Esophagus squamous epithelium (tissue), 5 donors: ENCODE measurements at regions not wholly inside any gene's neighbourhood (a gene's known extent, or its start where the extent isn't known, plus 50 kb on each side); places are given as distances from the start of the nearest gene placed in this dataset.

Experiments
- DNase-seq: peaks from one replicate; lab custom pipeline; 2025; lab: John Stamatoyannopoulos, UW
- H3K27ac ChIP-seq, 4 donors: fragments of 200-600 bp; sonication (generic); one replicate each; pipeline ENCODE4 v1.5.1; 2016 to 2019; ENCODE audit warnings: mild to moderate bottlenecking in 1 of 4
- H3K27me3 ChIP-seq, 4 donors: fragments of 200-600 bp; sonication (generic); 1 replicate in 3 of 4; 2 replicates in 1 of 4; pipeline versions ENCODE4 v1.5.1 to v1.6.0; 2017 to 2021; ENCODE audit warnings: antibody characterized with exemption in 1 of 4
- H3K36me3 ChIP-seq, 3 donors: fragments of 200-600 bp; sonication (generic); one replicate each; pipeline ENCODE4 v1.5.1; 2016 to 2019
- H3K4me1 ChIP-seq, 3 donors: fragments of 200-600 bp; sonication (generic); one replicate each; pipeline ENCODE4 v1.5.1; 2017 to 2019
- H3K4me3 ChIP-seq, 4 donors: fragments of 200-600 bp; sonication (generic); 1 replicate in 3 of 4; 2 replicates in 1 of 4; pipeline ENCODE4 v1.5.1; 2016 to 2019; ENCODE audit warnings: mild to moderate bottlenecking in 2 of 4, moderate library complexity in 1 of 4
- H3K9me3 ChIP-seq, 3 donors: fragments of 200-600 bp; sonication (generic); one replicate each; pipeline ENCODE4 v1.5.1; 2016 to 2019
- POLR2A ChIP-seq, 4 donors: fragments of 450-650 bp; IDR thresholded peaks; one replicate each; pipeline ENCODE4 v1.6.1; 2017; ENCODE audit warnings: antibody characterized with exemption in 4 of 4, mild to moderate bottlenecking in 4 of 4, moderate library complexity in 3 of 4
- WGBS, 2 donors: methylation state at CpG; one replicate each; pipeline ENCODE4 v1.1.5; 2018; 5-methylcytosine and 5-hydroxymethylcytosine counted together
- intact Hi-C: fragments of 100-400 bp; cut with DNase I; formaldehyde crosslinking; loops from one replicate; pipeline ENCODE4 v1.15.0; 2022
- TF ChIP-seq, protein P1 (sequence below), 6 experiments: fragments of 450-650 bp in 4 of 6; fragments of 200-600 bp in 2 of 6; sonication (generic) in 2 of 6; IDR thresholded peaks; one replicate each; pipeline ENCODE4 v1.5.1; 2016 to 2019; ENCODE audit warnings: antibody characterized with exemption in 6 of 6, mild to moderate bottlenecking in 4 of 6, moderate library complexity in 4 of 6
- donor health status: DM: yes; HTN: yes; CAD: no.

GRCh38 chr6:133583907-133584427, 304.9 kb upstream of the TCF21 start:
- 58 to 68% methylated on average over 4 of the region's 4 CpGs for WGBS, 2 donors
- Histone ChIP-seq H3K36me3 (no peaks in the 10 kb centered on the region), H3K4me3 (no peak overlapping the region), H3K9me3 (no peaks in the 10 kb centered on the region), H3K27ac (no peak overlapping the region), H3K4me1 (no peaks in the 10 kb centered on the region), H3K27me3 (no peaks in the 10 kb centered on the region)
- TF ChIP-seq, protein P1, sequence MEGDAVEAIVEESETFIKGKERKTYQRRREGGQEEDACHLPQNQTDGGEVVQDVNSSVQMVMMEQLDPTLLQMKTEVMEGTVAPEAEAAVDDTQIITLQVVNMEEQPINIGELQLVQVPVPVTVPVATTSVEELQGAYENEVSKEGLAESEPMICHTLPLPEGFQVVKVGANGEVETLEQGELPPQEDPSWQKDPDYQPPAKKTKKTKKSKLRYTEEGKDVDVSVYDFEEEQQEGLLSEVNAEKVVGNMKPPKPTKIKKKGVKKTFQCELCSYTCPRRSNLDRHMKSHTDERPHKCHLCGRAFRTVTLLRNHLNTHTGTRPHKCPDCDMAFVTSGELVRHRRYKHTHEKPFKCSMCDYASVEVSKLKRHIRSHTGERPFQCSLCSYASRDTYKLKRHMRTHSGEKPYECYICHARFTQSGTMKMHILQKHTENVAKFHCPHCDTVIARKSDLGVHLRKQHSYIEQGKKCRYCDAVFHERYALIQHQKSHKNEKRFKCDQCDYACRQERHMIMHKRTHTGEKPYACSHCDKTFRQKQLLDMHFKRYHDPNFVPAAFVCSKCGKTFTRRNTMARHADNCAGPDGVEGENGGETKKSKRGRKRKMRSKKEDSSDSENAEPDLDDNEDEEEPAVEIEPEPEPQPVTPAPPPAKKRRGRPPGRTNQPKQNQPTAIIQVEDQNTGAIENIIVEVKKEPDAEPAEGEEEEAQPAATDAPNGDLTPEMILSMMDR (IDR thresholded peaks at IDR 0.05), result no peak
- TF ChIP-seq POLR2A (IDR thresholded peaks at IDR 0.05), result no peak
- no peak for DNase-seq
- intact Hi-C loops, result no loop called here

DNA sequence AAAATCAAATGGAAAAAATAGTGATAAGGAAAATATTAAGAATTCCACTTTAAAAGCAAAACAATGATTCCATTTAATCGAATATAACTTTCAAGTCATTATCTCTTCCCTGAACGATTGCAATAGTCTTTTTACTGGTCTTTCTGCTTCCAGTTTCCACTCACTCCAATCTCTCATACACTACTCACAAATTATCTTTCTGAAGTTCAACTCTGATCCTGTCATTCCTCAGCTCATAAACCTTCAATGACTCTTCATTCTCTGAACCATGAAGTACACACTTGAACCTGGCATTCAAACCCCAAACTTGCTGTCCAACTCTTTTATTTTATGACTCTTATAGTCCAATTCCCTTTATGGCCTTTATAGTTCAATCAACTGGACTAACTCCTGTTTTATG, 304.1 kb upstream of the TCF21 start:
- no peak overlapping the region for H3K27ac ChIP-seq
- no peak overlapping the region for H3K4me3 ChIP-seq
- no peaks in the 10 kb centered on the region for H3K4me1 ChIP-seq
- H3K36me3 ChIP-seq, result no peaks in the 10 kb centered on the region
- intact Hi-C loops, result no loop called here
- no peaks in the 10 kb centered on the region for H3K27me3 ChIP-seq
- DNase-seq, result no peak
- TF ChIP-seq POLR2A (IDR thresholded peaks at IDR 0.05), result no peak
- TF ChIP-seq, protein P1 (IDR thresholded peaks at IDR 0.05), result no peak
- H3K9me3 ChIP-seq, result no peaks in the 10 kb centered on the region
- 39 to 42% methylated on average over 2 of the region's 2 CpGs for WGBS, 2 donors

DNA sequence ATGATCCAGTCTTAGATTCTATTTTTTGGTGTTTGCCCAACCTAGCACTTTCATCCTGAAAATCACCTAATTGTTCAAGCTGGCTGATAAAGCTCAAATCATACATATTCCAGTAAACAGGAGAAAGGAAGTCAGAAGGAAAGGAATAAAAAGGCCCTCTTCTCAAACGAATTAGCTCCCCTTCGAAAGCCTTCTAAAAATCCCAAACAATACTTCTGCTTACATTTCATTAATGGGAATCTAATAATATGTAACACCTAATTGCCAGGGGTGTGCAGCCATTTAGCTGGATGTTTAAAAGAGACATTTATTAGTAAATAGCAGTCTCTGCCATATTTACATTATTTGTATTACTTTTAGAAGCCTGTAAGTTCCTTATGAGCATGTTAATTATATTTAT, 302.9 kb upstream of the TCF21 start:
- Histone ChIP-seq H3K36me3 (no peaks in the 10 kb centered on the region), H3K9me3 (no peaks in the 10 kb centered on the region), H3K27me3 (no peaks in the 10 kb centered on the region), H3K27ac (no peak overlapping the region), H3K4me1 (peaks cover 0 to 10% (median 4%) of the 10 kb centered on the region in 3 donors), H3K4me3 (no peak overlapping the region)
- 75 to 82% methylated on average over 2 of the region's 2 CpGs for WGBS, 2 donors
- TF ChIP-seq, protein P1 (IDR thresholded peaks at IDR 0.05), result no peak
- no peak for TF ChIP-seq POLR2A (IDR thresholded peaks at IDR 0.05)
- no peak for DNase-seq
- intact Hi-C loops, result no loop called here

- Histone ChIP-seq H3K36me3 (no peaks in the 10 kb centered on the region), H3K9me3 (no peaks in the 10 kb centered on the region), H3K27ac (no peak overlapping the region), H3K4me1 (peaks cover 0 to 17% (median 4%) of the 10 kb centered on the region in 3 donors), H3K4me3 (no peak overlapping the region), H3K27me3 (no peaks in the 10 kb centered on the region)
- intact Hi-C loops, result no loop called here
- DNase-seq, result no peak
- WGBS, 2 donors, result 57 to 67% methylated on average over 2 of the region's 2 CpGs
- TF ChIP-seq, protein P1 (IDR thresholded peaks at IDR 0.05), result no peak
- no peak for TF ChIP-seq POLR2A (IDR thresholded peaks at IDR 0.05)
Observed at GRCh38 chr6:133587546-133588160, 301.3 kb upstream of the TCF21 start.

GRCh38 chr6:133590196-133590595, 298.7 kb upstream of the TCF21 start:
- no peak for DNase-seq
- Histone ChIP-seq H3K9me3 (no peaks in the 10 kb centered on the region), H3K27me3 (no peaks in the 10 kb centered on the region), H3K36me3 (no peaks in the 10 kb centered on the region), H3K4me3 (no peak overlapping the region), H3K27ac (peak overlapping the region in 3 of 4 donors; percentile 54 to 64 (median 62)), H3K4me1 (peaks cover 0 to 18% (median 4%) of the 10 kb centered on the region in 3 donors)
- TF ChIP-seq, protein P1 (IDR thresholded peaks at IDR 0.05), result no peak
- no peak for TF ChIP-seq POLR2A (IDR thresholded peaks at IDR 0.05)
- WGBS, 2 donors, result 66 to 69% methylated on average over 5 of the region's 5 CpGs
- intact Hi-C loops, result no loop called here
